GM19328 (cell line): ENCODE measurements at regions not wholly inside any gene's neighbourhood (a gene's known extent, or its start where the extent isn't known, plus 50 kb on each side); places are given as distances from the start of the nearest gene placed in this dataset.
"Not testable (repeated sequence)": the region's sequence is repeated elsewhere in the genome, so short reads cannot be mapped to it uniquely, and the experiment has no call there.

ENCODE experiments used
- ATAC-seq: cut with Tn5 transposase; IDR thresholded peaks from one replicate; pipeline ENCODE4 v1.9.1; 2021; ENCODE audit warnings: mild to moderate bottlenecking, moderate library complexity; ENCODE audit not compliant: unreplicated experiment

DNA sequence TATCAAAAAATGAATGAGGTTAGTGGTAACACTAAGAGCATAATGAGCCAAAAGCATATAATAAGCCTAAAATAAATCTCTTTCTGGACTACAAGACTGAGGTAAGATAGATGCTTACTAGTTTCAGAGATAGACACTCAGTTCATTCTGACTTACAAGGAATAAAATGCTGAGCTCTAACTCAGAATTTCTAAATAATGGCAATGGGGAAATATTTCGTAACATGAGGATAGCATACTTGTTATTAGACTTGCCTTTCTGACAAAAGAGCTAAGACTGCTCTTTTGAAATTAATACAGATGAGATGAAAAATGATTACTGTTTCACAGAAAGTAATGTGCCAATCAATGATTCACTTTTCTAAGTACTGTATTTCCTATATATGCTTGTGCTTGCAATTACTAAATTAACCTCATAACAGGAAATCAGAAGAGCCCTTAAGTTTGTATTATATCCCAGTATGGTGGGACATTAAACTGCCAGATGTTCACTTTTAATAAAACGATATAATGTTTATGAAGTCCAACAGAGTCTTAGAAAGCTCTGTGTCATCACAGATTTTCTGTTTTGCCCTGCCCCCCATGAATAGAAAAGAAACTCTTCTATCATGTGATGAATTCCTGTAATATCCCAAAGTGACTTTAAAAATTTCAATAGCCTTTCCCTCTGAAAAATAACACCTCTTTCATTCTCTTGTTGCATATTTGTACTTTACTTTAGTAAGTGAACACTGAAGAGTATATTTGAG lies 2771.0 kb upstream of the PCDH20 start:
- no peak for ATAC-seq

DNA sequence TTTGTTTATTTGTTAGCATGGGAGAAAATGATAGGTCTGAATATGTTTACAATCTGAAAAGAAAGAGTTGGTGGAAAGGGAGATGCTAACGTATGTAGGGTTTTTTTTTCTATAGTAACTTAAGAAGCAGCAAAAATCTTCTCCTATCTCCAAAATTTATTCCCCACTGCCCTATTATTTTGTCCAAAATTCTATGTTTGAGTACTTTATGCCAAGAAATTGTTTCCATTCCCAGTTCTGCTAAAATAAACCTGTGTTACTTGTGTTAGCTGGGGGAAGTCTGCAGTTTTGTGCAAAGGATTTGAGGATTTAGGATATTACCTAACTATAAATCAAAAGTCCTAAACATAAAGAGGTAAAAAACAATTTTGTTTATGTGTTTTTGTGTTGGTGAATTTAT lies 2770.4 kb upstream of the PCDH20 start:
- no peak for ATAC-seq

DNA sequence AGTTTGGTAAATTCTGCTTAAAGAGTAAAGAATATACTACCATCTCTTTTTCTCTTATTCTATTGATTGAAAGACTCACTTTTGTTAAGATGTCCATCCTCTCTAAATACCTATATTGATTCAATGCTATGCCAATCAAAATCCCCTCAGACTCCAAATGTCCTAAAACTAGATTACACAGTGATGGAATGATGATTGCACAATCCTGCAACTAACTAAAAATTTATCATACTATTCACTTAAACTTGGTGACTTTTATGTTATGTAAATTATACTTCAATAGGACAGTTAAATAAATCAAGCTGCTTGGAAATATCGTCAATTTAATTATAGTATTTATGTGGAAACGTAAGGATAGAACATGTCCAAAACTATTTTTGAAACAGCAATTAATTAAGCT lies 2765.1 kb upstream of the PCDH20 start:
- ATAC-seq = no peak

DNA sequence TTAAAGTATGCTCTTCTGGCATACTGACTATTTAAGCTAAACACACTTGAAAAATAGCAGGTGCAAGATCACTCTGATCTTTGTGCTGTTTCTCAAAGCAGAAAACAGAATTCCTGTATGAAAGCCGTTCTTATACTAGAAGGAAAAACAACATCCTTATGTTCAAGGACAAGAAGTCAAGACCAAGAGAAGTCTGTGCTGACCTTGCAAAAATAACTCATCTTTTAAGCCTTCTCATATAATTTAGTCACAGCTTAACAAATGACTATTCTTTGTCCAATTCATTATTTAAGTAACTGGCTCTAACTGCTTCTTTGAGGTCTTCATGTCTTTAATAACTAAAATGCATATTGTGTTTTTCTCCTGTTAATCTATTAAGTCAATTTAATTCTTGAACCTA lies 2750.2 kb upstream of the PCDH20 start:
- no peak for ATAC-seq

DNA sequence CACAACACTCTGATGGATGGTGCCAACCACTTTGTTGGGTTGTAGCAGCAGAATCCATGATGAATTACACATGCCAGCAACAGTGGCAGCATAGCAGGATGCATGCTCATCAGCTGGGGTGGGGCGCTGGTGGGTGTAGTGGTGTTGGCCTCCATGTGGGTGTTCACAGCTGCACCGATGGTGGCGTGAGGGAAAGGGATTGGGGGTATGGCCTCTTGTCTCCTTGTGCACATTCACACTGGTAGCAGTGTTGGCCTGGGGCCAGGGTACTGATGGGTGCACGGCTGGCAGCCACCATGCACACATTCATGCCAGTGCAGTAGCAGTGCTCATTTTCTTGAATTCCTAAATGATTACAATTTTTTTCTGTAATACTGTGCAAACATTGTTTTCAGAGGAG lies 2748.8 kb upstream of the PCDH20 start:
- no peak for ATAC-seq

DNA sequence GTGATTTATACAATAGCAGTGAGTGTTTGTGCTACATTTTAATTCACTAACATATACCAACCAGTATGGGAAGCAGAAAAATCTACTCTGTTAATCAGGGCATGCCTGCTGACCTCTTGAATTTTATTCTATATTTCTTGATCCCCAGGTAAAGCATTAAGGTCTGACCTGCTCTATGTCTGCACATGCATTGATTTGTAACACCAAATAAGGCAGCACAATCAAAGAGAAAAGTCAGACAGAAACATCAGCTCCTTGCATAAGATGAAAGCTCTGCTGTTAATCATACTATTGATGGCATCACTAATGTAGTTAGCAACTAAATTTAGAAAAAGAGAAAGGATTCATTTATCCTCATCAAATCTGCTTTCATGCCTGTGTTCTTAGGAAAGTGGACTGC lies 2744.8 kb upstream of the PCDH20 start:
- no peak for ATAC-seq

DNA sequence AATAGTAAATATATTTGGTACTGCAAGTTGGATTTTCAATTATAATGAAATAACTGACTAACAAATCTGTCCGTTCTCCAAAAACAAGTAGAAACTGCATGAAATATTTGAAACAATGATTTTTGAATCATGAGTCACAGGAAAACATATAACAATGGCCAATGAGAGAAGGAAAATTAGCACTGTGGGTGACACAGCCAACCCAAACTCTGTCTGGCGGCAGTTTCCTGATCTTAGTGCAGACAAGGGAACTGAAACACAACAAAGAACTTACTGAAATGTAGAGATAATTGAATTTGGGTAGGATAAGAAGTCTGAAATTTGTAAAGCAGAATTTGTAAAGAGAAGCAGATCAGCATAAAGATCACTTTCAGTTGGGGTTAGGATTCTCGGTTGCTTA lies 2743.3 kb upstream of the PCDH20 start:
- ATAC-seq = no peak

DNA sequence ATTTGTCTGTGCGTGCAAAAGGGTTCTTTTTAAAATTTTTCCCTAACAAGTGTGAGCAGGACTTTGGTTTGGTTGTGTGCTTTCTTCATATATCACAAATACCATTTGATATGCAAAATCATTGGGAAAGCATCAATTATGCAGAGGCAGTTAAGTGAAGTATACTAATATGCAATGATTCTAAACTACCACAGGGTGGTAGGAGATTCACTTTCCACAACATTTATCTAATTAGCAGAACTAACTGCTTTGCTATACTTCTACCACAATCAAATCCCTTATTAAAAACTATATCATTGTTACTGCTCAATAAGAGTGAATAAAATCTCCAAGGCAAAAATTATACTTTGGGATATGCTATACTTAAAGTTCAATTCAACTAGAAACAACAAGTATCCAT lies 2738.9 kb upstream of the PCDH20 start:
- ATAC-seq = no peak

DNA sequence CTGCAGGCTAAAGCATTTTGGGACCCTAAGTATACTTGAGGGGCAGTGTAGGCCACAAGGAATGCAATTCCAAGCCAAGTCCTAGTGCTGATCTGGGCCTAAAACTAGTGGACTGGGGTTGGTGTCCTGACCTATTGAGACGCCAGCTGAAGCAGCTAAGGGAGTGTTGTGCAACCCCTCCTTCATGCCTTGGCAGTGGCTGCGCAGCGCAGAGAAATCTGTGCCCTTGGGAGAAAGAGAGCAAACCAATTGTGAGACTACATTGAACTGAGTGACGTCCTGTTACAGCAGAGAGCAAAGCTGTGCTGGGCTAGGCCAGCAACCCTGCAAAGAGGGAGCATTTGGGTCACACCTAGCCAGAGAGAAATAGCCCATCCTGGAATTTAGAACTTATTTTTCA lies 2715.0 kb upstream of the PCDH20 start:
- ATAC-seq = no peak

DNA sequence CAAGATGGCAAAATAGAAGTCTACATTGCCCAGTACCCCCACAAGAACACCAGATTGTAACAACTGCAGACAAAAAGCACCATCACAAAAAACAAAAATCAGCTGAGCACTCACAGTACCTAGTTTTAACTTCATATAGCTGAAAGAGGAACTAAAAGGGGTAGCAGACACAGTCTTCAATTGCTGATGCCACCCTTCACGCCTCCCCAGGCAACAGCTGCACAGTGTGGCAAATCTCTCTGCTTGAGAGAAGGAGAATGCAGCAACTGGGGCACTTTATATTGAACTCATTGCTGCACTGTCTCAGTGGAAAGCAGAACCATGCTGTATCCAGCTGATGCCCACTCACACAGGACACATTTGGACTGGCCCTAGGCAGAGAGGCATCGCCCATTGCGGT lies 2714.5 kb upstream of the PCDH20 start:
- ATAC-seq = no peak

DNA sequence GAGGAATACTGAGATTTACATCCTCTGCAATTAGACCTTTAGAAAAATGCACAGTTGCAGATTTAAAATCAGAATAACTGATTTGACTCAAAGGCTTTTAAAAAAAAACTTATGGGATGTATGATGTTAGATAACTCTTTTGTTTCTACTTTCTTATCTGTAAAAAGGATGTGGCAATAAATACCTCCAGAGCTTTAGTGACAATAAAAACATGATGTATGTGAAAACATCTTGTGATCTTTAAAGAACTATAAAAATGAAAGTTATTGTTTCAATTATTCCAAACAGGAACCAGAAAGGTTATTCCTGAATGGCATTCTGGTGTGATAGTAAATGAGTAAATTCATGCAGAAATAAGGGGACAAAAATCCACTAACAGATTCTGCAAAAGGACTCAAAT lies 2712.2 kb upstream of the PCDH20 start:
- ATAC-seq = no peak

DNA sequence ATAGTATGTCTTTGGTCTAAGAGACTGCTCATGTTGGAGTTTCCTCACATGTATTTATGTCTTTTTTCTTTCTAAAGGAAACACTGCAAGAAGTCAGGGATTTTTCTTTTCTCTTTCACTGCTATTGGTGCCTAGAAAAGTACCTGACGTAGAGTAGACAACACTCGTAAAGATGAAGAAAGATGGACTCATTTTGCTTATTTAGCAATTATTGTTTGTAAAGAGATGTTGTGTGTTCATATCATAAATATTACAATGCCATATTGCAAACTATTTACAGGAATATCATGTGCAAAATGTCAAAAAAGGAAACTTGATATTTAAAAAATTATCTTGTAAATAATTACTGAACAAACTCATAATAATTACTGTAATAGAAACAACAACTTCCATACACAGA lies 2711.5 kb upstream of the PCDH20 start:
- ATAC-seq = no peak

DNA sequence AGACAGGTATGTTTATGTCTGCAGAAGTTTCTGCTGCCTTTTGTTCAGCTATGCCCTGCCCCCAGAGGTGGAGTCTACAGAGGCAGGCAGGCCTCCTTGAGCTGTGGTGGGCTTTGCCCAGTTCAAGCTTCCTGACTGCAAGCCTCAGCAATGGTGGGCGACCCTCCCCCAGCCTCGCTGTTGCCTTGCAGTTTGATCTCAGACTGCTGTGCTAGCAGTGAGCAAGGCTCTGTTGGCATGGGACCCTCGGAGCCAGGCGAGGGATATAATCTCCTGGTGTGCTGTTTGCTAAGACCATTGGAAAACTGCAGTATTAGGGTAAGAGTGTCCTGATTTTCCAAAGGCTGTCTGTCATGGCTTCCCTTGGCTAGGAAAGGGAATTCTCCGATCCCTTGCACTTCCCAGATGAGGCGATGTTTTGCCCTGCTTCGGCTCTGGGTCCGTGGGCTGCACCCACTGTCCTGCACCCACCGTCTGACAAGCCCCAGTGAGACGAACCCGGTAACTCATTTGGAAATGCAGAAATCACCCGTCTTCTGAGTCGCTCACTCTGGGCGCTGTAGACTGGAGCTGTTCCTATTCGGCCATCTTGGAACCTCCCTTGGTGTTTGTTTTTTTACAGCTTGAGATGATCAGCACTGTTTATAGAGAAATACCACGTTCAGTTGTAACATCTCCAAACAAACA lies 2705.5 kb upstream of the PCDH20 start:
- not testable (repeated sequence) for ATAC-seq

DNA sequence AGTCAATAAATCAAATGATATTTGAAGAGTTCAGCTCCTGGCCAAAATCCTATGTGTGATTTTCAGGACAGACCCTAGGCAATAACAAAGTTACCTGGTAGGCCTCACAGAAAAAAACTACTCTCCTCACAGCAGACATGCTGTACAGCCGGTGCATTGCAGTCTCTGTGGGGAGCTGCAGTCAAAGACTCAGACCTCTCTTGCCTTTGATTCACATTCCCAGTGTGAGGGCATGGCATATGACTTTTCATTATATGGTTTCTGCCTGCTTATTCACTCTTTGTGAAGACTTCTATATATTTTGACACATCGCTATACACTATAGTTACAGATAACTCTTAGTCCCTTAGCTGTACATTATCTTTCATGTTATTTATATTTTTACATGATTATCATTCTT lies 2684.3 kb upstream of the PCDH20 start:
- no peak for ATAC-seq

DNA sequence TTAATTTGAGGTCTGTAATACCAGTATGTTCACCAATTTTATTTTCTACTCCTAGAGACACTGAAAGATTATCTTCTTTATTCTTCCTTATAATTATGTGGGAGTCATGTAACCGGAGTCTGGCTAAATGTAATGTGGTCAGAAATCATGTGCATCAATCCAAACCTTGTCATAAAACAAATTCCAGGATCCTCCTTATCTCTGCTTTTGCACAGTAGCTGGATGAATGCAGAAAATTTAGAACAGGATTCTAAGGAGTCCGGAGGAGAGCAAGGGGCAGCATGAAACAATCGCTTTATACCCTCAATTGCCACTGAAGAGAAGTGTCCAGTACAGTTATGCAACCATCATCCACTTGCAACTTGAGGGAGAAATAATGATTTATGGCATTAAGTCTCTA lies 2674.7 kb upstream of the PCDH20 start:
- no peak for ATAC-seq

DNA sequence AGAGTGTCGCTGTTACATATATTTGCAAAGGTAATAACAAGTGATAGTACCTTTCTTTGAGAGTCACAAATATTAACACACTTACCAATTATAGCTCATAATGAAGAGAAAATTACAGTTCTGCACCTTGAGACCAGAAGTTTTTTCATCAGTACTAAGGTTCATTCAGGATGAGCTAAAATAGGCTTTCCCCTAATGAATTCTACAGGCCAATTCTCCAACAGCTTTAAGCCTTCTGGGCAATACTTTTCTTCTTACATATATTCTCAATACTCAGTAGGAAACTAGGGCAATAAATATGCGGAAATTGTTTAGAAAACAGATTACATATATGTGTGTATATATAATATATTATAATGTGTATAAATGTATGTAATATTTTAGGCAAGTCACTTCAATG lies 2672.8 kb upstream of the PCDH20 start:
- no peak for ATAC-seq

DNA sequence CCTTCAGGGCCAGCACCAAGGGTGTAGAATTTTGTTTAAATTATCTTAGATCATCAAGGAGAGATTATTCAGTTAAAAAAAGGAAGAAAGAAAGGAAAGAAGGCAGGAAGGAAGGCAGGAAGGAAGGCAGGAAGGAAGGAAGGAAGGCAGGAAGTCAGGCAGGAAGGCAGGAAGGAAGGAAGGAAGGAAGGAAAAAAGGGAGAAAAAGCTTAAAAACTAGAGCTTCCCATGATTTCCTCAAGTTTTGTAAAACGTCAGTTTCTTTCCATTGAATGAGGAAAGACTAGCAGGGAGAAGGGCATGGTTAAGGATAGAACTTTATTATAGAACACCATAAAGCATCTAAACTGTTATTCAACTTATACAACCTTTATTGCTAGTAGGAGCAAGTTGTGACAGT lies 2672.0 kb upstream of the PCDH20 start:
- no peak for ATAC-seq

DNA sequence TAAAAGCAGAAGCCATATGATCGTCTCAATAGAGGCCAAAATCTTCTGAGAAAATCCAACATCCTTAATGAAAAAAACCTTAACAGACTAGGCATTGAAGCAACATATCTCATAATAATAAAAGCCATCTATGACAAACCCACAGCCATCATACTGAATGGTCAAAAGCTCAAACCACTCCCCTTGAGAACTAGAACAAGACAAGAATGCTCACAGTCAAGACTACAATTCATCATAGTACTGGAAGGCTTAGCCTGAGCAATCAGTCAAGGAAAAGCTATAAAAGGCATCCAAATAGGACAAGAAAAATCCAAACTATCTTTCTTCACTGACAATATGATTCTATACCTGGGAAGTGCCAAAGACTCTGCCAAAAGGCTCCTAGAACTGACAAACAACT lies 2668.2 kb upstream of the PCDH20 start:
- ATAC-seq = no peak

DNA sequence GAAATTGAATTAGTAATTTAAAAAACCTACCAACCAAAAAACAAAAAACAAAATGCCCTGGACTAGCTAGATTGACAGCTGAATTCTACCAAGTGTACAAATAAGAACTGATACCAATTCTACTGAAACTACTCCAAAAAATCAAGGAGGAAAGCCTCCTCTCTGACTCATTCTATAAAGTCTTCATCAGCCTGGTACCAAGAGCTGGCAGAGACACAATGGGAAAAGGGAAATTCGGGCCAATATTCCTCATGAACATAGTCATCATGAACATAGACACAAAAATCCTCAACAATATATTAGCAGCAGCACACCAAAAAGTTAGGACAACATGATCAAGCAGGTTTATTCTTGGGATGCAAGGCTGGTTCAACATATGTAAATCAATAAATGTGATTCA lies 2667.7 kb upstream of the PCDH20 start:
- ATAC-seq = no peak

DNA sequence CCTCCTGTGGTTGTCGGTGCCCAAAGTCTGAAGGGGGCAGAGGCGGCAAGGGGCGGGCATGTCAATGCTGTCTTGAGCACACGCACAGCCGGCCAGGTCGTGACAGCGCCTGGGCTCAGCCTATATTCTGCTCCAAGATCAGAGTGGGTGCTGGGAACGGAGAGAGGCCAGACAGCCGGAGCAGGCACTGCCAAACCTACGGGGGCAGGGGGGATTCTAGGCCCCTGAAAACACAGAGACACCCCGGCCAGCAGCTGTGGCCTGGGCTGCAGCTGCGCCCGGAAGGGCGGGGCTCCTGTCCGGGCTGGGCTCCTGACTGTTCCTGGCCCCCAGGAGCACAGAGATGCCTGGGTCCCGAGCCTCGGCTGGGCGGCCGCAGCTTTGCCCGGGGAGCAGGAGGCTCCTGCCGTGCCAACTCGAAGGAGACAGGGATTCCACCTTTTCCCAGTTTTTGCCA lies 2662.9 kb upstream of the PCDH20 start:
- no peak for ATAC-seq

DNA sequence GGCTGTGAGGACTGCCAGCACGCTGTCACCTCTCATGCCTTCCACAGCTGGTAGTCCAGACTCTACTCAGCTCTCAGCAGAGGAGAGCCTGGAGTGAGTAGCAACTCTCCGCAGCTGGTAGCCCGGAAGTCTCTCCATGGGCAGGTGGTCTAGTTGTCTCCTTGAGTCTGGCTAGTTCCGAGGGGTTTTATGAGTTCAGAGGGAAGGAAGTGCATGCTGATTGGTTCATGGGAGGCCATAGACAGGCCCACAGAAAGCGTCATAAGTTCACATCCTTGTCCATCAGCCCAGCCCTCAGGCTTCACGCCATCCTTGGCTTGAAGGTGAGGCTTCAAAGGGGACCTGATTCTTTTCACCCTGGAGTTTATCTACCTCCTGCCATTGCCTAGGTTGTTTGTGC lies 2662.4 kb upstream of the PCDH20 start:
- no peak for ATAC-seq

DNA sequence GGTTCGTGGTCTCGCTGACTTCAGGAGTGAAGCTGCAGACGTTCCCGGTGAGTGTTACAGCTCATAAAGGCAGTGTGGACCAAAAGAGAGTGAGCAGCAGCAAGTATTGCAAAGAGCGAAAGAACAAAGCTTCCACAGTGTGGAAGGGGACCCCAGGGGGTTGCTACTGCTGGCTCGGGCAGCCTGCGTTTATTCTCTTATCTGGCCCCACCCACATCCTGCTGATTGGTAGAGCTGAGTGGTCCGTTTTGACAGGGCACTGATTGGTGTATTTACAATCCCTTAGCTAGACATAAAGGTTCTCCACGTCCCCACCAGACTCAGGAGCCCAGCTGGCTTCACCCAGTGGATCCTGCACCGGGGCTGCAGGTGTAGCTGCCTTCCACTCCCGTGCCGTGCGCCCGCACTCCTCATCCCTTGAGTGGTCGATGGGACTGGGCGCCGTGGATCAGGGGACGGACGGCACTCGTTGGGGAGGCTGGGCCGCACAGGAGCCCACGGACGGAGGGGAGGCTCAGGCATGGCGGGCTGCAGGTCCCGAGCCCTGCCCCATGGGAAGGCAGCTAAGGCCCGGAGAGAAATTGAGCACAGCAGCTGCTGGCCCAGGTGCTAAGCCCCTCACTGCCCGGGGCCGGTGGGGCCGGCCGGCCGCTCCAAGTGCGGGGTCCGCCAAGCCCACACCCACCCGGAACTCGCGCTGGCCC lies 2661.6 kb upstream of the PCDH20 start:
- ATAC-seq = not testable (repeated sequence)
